CD4-positive, alpha-beta T cell (primary cell): ENCODE measurements at regions not wholly inside any gene's neighbourhood (a gene's known extent, or its start where the extent isn't known, plus 50 kb on each side); places are given as distances from the start of the nearest gene placed in this dataset.

ENCODE experiments used
- ATAC-seq: fragments of 200-7000 bp; cut with Tn5 transposase; one replicate; pipeline ENCODE4 v1.10.0; 2022; ENCODE audit warnings: mild to moderate bottlenecking; ENCODE audit not compliant: poor library complexity
- CTCF ChIA-PET: fragments of 350-600 bp; sonication (Branson Sonifier 250); formaldehyde crosslinking; loops from one replicate; lab custom pipeline; 2021; ENCODE audit warnings: antibody characterized with exemption, inconsistent platforms; lab: Charles Lee
- POLR2A ChIA-PET: fragments of 350-600 bp; sonication (Branson Sonifier 250); formaldehyde crosslinking; loops from one replicate; lab custom pipeline; 2021; ENCODE audit warnings: antibody characterized with exemption, inconsistent platforms; lab: Charles Lee
- DNase-seq, 14 experiments: peaks; one replicate each; pipeline ENCODE4 v3.0.0-alpha.2; 2013 to 2020; ENCODE audit warnings: mixed read lengths in 2 of 14
- H3K27ac ChIP-seq, 2 donors: one replicate each; pipeline versions ENCODE4 v1.5.1 to v1.7.0; 2013; ENCODE audit warnings: low read length in 2 of 2, low read depth in 1 of 2, mild to moderate bottlenecking in 1 of 2
- H3K27me3 ChIP-seq, 2 experiments: 1 replicate in 1 of 2; 2 replicates in 1 of 2; pipeline versions ENCODE4 v1.6.1 to v1.7.0; 2013; ENCODE audit warnings: low read length in 2 of 2, control low read depth in 1 of 2, mild to moderate bottlenecking in 1 of 2, moderate library complexity in 1 of 2; ENCODE audit not compliant: insufficient read depth in 2 of 2, control insufficient read depth in 1 of 2
- H3K36me3 ChIP-seq: one replicate; pipeline ENCODE4 v1.6.1; 2013; ENCODE audit warnings: low read length, control low read depth; ENCODE audit not compliant: insufficient read depth
- H3K4me1 ChIP-seq: one replicate; pipeline ENCODE4 v1.6.1; 2013; ENCODE audit warnings: low read length, control low read depth; ENCODE audit not compliant: insufficient read depth
- H3K4me3 ChIP-seq: one replicate; pipeline ENCODE4 v1.5.1; 2013; ENCODE audit warnings: mild to moderate bottlenecking, low read length, moderate library complexity
- H3K9me3 ChIP-seq, 2 experiments: 1 replicate in 1 of 2; 2 replicates in 1 of 2; pipeline versions ENCODE4 v1.6.1 to v1.7.0; 2013; ENCODE audit warnings: low read length in 2 of 2, mild to moderate bottlenecking in 2 of 2, control low read depth in 1 of 2, moderate library complexity in 1 of 2; ENCODE audit not compliant: control insufficient read depth in 1 of 2, insufficient read depth in 1 of 2
- H3K27ac Mint-ChIP-seq: one replicate; pipeline ENCODE4 v1.8.0; 2020; ENCODE audit warnings: mixed read lengths
- H3K27me3 Mint-ChIP-seq: one replicate; pipeline ENCODE4 v1.8.0; 2021; ENCODE audit warnings: mixed read lengths
- H3K36me3 Mint-ChIP-seq: one replicate; pipeline ENCODE4 v1.8.0; 2021; ENCODE audit warnings: low read depth, mixed read lengths
- H3K4me1 Mint-ChIP-seq: one replicate; pipeline ENCODE4 v1.8.0; 2021; ENCODE audit warnings: low read depth, mixed read lengths
- H3K4me3 Mint-ChIP-seq: one replicate; pipeline ENCODE4 v1.8.0; 2020; ENCODE audit warnings: mild to moderate bottlenecking, mixed read lengths
- H3K9me3 Mint-ChIP-seq: one replicate; pipeline ENCODE4 v1.8.0; 2020; ENCODE audit warnings: mixed read lengths
- CTCF ChIP-seq: fragments of 200-600 bp; IDR thresholded peaks from one replicate; pipeline ENCODE4 v1.8.0; 2022; ENCODE audit warnings: antibody characterized with exemption, mild to moderate bottlenecking
- intact Hi-C, 2 experiments: fragments of 100-400 bp; cut with DNase I in 1 of 2; cut with micrococcal nuclease in 1 of 2; formaldehyde crosslinking; loops; one replicate each; pipeline versions ENCODE4 v1.15.1 to v1.9.0; 2023 to 2025; cut with DNase I, micrococcal nuclease

- no peak overlapping the region for H3K27ac ChIP-seq
- ChIA-PET CTCF (no interaction called here), POLR2A (no interaction called here)
- ATAC-seq (no peak), DNase-seq (no peak)
- no peaks in the 10 kb centered on the region for H3K27me3 Mint-ChIP-seq
- intact Hi-C loops = no loop called here
- H3K27ac Mint-ChIP-seq = no peak overlapping the region
- H3K27me3 ChIP-seq = no peaks in the 10 kb centered on the region
- H3K4me3 ChIP-seq = no peak overlapping the region
- no peak for TF ChIP-seq CTCF
- H3K36me3 ChIP-seq = no peaks in the 10 kb centered on the region
- H3K4me3 Mint-ChIP-seq = no peak overlapping the region
- no peaks in the 10 kb centered on the region for H3K36me3 Mint-ChIP-seq
- H3K4me1 Mint-ChIP-seq = no peaks in the 10 kb centered on the region
- peaks cover 7% of the 10 kb centered on the region for H3K9me3 Mint-ChIP-seq
- peaks cover 0 to 7% of the 10 kb centered on the region in 2 experiments for H3K9me3 ChIP-seq
- no peaks in the 10 kb centered on the region for H3K4me1 ChIP-seq
These were observed 707.4 kb upstream of the COX7C start for GRCh38 chr5:85910335-85910734.

GRCh38 chr5:85920984-85921383 lies 696.8 kb upstream of the COX7C start:
- POLR2A ChIA-PET = no interaction called here
- Histone ChIP-seq H3K27me3 (no peaks in the 10 kb centered on the region), H3K4me3 (no peak overlapping the region), H3K36me3 (no peaks in the 10 kb centered on the region), H3K4me1 (no peaks in the 10 kb centered on the region), H3K9me3 (peaks cover 0 to 16% of the 10 kb centered on the region in 2 experiments), H3K27ac (no peak overlapping the region)
- intact Hi-C loops = no loop called here
- no peak overlapping the region for H3K4me3 Mint-ChIP-seq
- CTCF ChIA-PET = no interaction called here
- no peak for TF ChIP-seq CTCF
- DNase-seq (no peak), ATAC-seq (no peak)
- H3K36me3 Mint-ChIP-seq = no peaks in the 10 kb centered on the region
- H3K27ac Mint-ChIP-seq = no peak overlapping the region
- no peaks in the 10 kb centered on the region for H3K27me3 Mint-ChIP-seq
- no peaks in the 10 kb centered on the region for H3K4me1 Mint-ChIP-seq
- peaks cover 13% of the 10 kb centered on the region for H3K9me3 Mint-ChIP-seq

GRCh38 chr5:85921590-85921989 lies 696.2 kb upstream of the COX7C start:
- CTCF ChIA-PET = no interaction called here
- Mint-ChIP-seq H3K27ac (no peak overlapping the region), H3K4me3 (no peak overlapping the region), H3K4me1 (no peaks in the 10 kb centered on the region), H3K36me3 (no peaks in the 10 kb centered on the region), H3K9me3 (peaks cover 13% of the 10 kb centered on the region), H3K27me3 (no peaks in the 10 kb centered on the region)
- Histone ChIP-seq H3K4me1 (no peaks in the 10 kb centered on the region), H3K36me3 (no peaks in the 10 kb centered on the region), H3K4me3 (no peak overlapping the region), H3K27ac (no peak overlapping the region), H3K9me3 (peaks cover 0 to 16% of the 10 kb centered on the region in 2 experiments), H3K27me3 (no peaks in the 10 kb centered on the region)
- TF ChIP-seq CTCF = no peak
- no peak for DNase-seq
- POLR2A ChIA-PET = no interaction called here
- ATAC-seq = no peak
- intact Hi-C loops = no loop called here
